GM12875 (cell line): ENCODE measurements at regions not wholly inside any gene's neighbourhood (a gene's known extent, or its start where the extent isn't known, plus 50 kb on each side); places are given as distances from the start of the nearest gene placed in this dataset.

ENCODE experiments used
- H3K4me3 ChIP-seq: one replicate; pipeline ENCODE4 v1.5.1; 2011; ENCODE audit warnings: low read depth, low read length, control low read depth
- CTCF ChIP-seq: IDR thresholded peaks from 2 replicates; pipeline ENCODE4 v1.5.1; 2011; ENCODE audit warnings: low read depth, mild to moderate bottlenecking, control low read depth, inconsistent platforms, low read length, moderate library complexity, borderline replicate concordance; ENCODE audit not compliant: insufficient read depth

GRCh38 chr7:25646726-25647413 lies 418.6 kb upstream of the NPVF start:
- no peak overlapping the region for H3K4me3 ChIP-seq
- no peak for TF ChIP-seq CTCF

GRCh38 chr7:25647872-25648271 lies 419.6 kb upstream of the NPVF start:
- TF ChIP-seq CTCF: no peak
- no peak overlapping the region for H3K4me3 ChIP-seq

GRCh38 chr7:25652366-25652765 lies 424.1 kb upstream of the NPVF start:
- H3K4me3 ChIP-seq: no peak overlapping the region
- no peak for TF ChIP-seq CTCF

- TF ChIP-seq CTCF: no peak
- no peak overlapping the region for H3K4me3 ChIP-seq
These were observed 425.1 kb upstream of the NPVF start for GRCh38 chr7:25653384-25653783.

GRCh38 chr7:25656071-25656470 lies 427.8 kb upstream of the NPVF start:
- H3K4me3 ChIP-seq: no peak overlapping the region
- TF ChIP-seq CTCF: no peak

- no peak for TF ChIP-seq CTCF
- H3K4me3 ChIP-seq: no peak overlapping the region
These were observed 428.3 kb upstream of the NPVF start for GRCh38 chr7:25656581-25657026.

- no peak overlapping the region for H3K4me3 ChIP-seq
- TF ChIP-seq CTCF: no peak
These were observed 430.1 kb upstream of the NPVF start for GRCh38 chr7:25658375-25658774.
